ENCODE measurements at regions not wholly inside any gene's neighbourhood (a gene's known extent, or its start where the extent isn't known, plus 50 kb on each side); places are given as distances from the start of the nearest gene placed in this dataset.
"Not testable (repeated sequence)": the region's sequence is repeated elsewhere in the genome, so short reads cannot be mapped to it uniquely, and the experiment has no call there.

GRCh38 chr14:30179381-30180130, 251.9 kb upstream of the PRKD1 start:
- Histone ChIP-seq H3K4me3 (ENCODE audit: low read depth in 1 of 5, low read length in 5 of 5) (no peak overlapping the region), H3K4me1 (ENCODE audit: control insufficient read depth in 5 of 5, insufficient read depth in 5 of 5, low read length in 5 of 5) (no peaks in the 10 kb centered on the region), H3K36me3 (ENCODE audit: control insufficient read depth in 5 of 5, insufficient read depth in 5 of 5, low read length in 5 of 5) (no peaks in the 10 kb centered on the region), H3K9ac (ENCODE audit: low read length in 5 of 5) (no peak overlapping the region), H3K27ac (ENCODE audit: low read depth, low read length) (no peak overlapping the region), H3K27me3 (ENCODE audit: control insufficient read depth in 5 of 5, insufficient read depth in 4 of 5, low read length in 5 of 5) (no peaks in the 10 kb centered on the region), H3K9me3 (ENCODE audit: control insufficient read depth in 5 of 5, low read length in 5 of 5) (no peaks in the 10 kb centered on the region)

GRCh38 chr14:30180219-30180618, 252.6 kb upstream of the PRKD1 start:
- Histone ChIP-seq H3K36me3 (ENCODE audit: control insufficient read depth in 5 of 5, insufficient read depth in 5 of 5, low read length in 5 of 5) (no peaks in the 10 kb centered on the region), H3K9ac (ENCODE audit: low read length in 5 of 5) (no peak overlapping the region), H3K4me1 (ENCODE audit: control insufficient read depth in 5 of 5, insufficient read depth in 5 of 5, low read length in 5 of 5) (no peaks in the 10 kb centered on the region), H3K27me3 (ENCODE audit: control insufficient read depth in 5 of 5, insufficient read depth in 4 of 5, low read length in 5 of 5) (no peaks in the 10 kb centered on the region), H3K27ac (ENCODE audit: low read depth, low read length) (no peak overlapping the region), H3K9me3 (ENCODE audit: control insufficient read depth in 5 of 5, low read length in 5 of 5) (no peaks in the 10 kb centered on the region), H3K4me3 (ENCODE audit: low read depth in 1 of 5, low read length in 5 of 5) (no peak overlapping the region)

DNA sequence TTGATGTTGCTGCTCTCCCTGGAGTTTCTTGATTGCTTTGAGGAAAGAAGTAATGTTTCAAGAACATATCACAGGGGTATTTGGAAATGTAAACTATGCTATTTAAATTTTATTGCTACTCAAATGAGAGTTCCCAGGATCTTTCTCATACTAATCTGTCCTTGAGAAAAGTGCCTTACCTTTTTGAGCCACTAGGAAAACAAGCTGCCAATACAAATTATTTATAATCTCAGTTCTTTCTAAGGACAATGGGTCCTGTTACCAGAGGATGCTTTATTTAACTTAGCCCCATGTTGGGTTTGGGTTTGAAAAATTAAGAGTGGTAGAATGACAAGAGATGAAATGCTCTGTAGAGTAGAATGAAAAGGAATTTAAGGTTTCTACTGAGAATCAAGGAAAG, 258.2 kb upstream of the PRKD1 start:
- H3K9ac ChIP-seq (ENCODE audit: low read length in 5 of 5), result no peak overlapping the region
- H3K27me3 ChIP-seq (ENCODE audit: control insufficient read depth in 5 of 5, insufficient read depth in 4 of 5, low read length in 5 of 5), result no peaks in the 10 kb centered on the region
- H3K36me3 ChIP-seq (ENCODE audit: control insufficient read depth in 5 of 5, insufficient read depth in 5 of 5, low read length in 5 of 5), result no peaks in the 10 kb centered on the region
- H3K9me3 ChIP-seq (ENCODE audit: control insufficient read depth in 5 of 5, low read length in 5 of 5), result no peaks in the 10 kb centered on the region
- H3K27ac ChIP-seq (ENCODE audit: low read depth, low read length), result no peak overlapping the region
- H3K4me3 ChIP-seq (ENCODE audit: low read depth in 1 of 5, low read length in 5 of 5), result no peak overlapping the region
- H3K4me1 ChIP-seq (ENCODE audit: control insufficient read depth in 5 of 5, insufficient read depth in 5 of 5, low read length in 5 of 5), result no peaks in the 10 kb centered on the region

GRCh38 chr14:30191639-30192279, 264.1 kb upstream of the PRKD1 start:
- no peaks in the 10 kb centered on the region for H3K27me3 ChIP-seq (ENCODE audit: control insufficient read depth in 5 of 5, insufficient read depth in 4 of 5, low read length in 5 of 5)
- no peaks in the 10 kb centered on the region for H3K9me3 ChIP-seq (ENCODE audit: control insufficient read depth in 5 of 5, low read length in 5 of 5)
- no peaks in the 10 kb centered on the region for H3K36me3 ChIP-seq (ENCODE audit: control insufficient read depth in 5 of 5, insufficient read depth in 5 of 5, low read length in 5 of 5)
- H3K4me3 ChIP-seq (ENCODE audit: low read depth in 1 of 5, low read length in 5 of 5), result no peak overlapping the region
- H3K9ac ChIP-seq (ENCODE audit: low read length in 5 of 5), result no peak overlapping the region
- no peak overlapping the region for H3K27ac ChIP-seq (ENCODE audit: low read depth, low read length)
- peaks cover 0 to 21% (median 13%) of the 10 kb centered on the region in 5 donors for H3K4me1 ChIP-seq (ENCODE audit: control insufficient read depth in 5 of 5, insufficient read depth in 5 of 5, low read length in 5 of 5)

DNA sequence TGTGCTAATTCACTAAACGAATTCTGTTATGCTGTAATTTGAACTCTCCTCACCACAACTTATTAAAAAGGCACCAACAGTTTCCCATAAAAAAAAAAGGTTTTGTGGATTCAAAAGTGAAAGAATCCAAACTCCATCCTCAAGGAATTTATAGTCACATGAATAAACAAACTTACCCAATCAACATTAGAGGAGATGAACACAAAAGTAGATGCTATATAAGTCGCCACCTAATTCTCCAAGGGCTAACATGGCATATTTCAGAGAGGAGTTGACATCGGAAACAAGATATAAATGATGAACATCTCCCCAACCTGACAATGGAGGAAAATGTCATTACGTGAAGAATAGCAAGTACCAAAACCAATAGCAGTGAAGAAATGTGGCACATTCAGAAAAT, 265.5 kb upstream of the PRKD1 start:
- H3K27ac ChIP-seq (ENCODE audit: low read depth, low read length), result no peak overlapping the region

GRCh38 chr14:30193845-30194501, 266.3 kb upstream of the PRKD1 start:
- no peaks in the 10 kb centered on the region for H3K27me3 ChIP-seq (ENCODE audit: control insufficient read depth in 5 of 5, insufficient read depth in 4 of 5, low read length in 5 of 5)
- H3K4me1 ChIP-seq (ENCODE audit: control insufficient read depth in 5 of 5, insufficient read depth in 5 of 5, low read length in 5 of 5), result peaks cover 0 to 21% (median 13%) of the 10 kb centered on the region in 5 donors
- no peaks in the 10 kb centered on the region for H3K9me3 ChIP-seq (ENCODE audit: control insufficient read depth in 5 of 5, low read length in 5 of 5)
- H3K4me3 ChIP-seq (ENCODE audit: low read depth in 1 of 5, low read length in 5 of 5), result no peak overlapping the region
- peak overlapping the region; percentile 43 for H3K27ac ChIP-seq (ENCODE audit: low read depth, low read length)
- no peaks in the 10 kb centered on the region for H3K36me3 ChIP-seq (ENCODE audit: control insufficient read depth in 5 of 5, insufficient read depth in 5 of 5, low read length in 5 of 5)
- no peak overlapping the region for H3K9ac ChIP-seq (ENCODE audit: low read length in 5 of 5)

More for the DNA sequence above, 265.5 kb upstream of the PRKD1 start:
- Histone ChIP-seq H3K36me3 (ENCODE audit: control insufficient read depth in 5 of 5, insufficient read depth in 5 of 5, low read length in 5 of 5) (no peaks in the 10 kb centered on the region), H3K9ac (ENCODE audit: low read length in 5 of 5) (no peak overlapping the region), H3K4me1 (ENCODE audit: control insufficient read depth in 5 of 5, insufficient read depth in 5 of 5, low read length in 5 of 5) (peaks cover 0 to 21% (median 13%) of the 10 kb centered on the region in 5 donors), H3K4me3 (ENCODE audit: low read depth in 1 of 5, low read length in 5 of 5) (no peak overlapping the region), H3K9me3 (ENCODE audit: control insufficient read depth in 5 of 5, low read length in 5 of 5) (no peaks in the 10 kb centered on the region), H3K27me3 (ENCODE audit: control insufficient read depth in 5 of 5, insufficient read depth in 4 of 5, low read length in 5 of 5) (no peaks in the 10 kb centered on the region)

GRCh38 chr14:30194741-30195148, 267.1 kb upstream of the PRKD1 start:
- Histone ChIP-seq H3K27me3 (ENCODE audit: control insufficient read depth in 5 of 5, insufficient read depth in 4 of 5, low read length in 5 of 5) (no peaks in the 10 kb centered on the region), H3K4me1 (ENCODE audit: control insufficient read depth in 5 of 5, insufficient read depth in 5 of 5, low read length in 5 of 5) (peaks cover 0 to 21% (median 13%) of the 10 kb centered on the region in 5 donors), H3K36me3 (ENCODE audit: control insufficient read depth in 5 of 5, insufficient read depth in 5 of 5, low read length in 5 of 5) (no peaks in the 10 kb centered on the region), H3K4me3 (ENCODE audit: low read depth in 1 of 5, low read length in 5 of 5) (no peak overlapping the region), H3K9ac (ENCODE audit: low read length in 5 of 5) (no peak overlapping the region), H3K27ac (ENCODE audit: low read depth, low read length) (peak overlapping the region; percentile 43), H3K9me3 (ENCODE audit: control insufficient read depth in 5 of 5, low read length in 5 of 5) (no peaks in the 10 kb centered on the region)

GRCh38 chr14:30195941-30196340, 268.3 kb upstream of the PRKD1 start:
- Histone ChIP-seq H3K27me3 (ENCODE audit: control insufficient read depth in 5 of 5, insufficient read depth in 4 of 5, low read length in 5 of 5) (no peaks in the 10 kb centered on the region), H3K27ac (ENCODE audit: low read depth, low read length) (no peak overlapping the region)

DNA sequence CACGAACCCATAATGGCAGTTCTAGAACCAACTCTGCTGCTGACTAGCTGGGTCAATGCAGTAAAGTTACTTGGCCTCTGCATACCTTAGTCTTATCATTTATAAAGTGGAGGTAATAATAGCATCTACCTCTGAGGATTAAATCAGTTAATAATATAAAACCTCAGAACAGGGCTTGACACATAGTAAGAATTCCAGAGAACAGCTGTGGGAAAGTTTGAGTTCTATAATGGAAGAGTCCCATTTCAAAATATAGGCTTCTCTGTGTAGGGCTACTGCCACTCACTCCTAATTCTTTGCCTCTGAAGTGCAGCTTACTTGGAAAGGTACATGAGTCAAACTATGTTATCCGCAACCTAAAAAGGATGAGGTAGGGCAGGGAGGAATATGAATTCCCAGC, 269.2 kb upstream of the PRKD1 start:
- H3K9me3 ChIP-seq (ENCODE audit: control insufficient read depth in 5 of 5, low read length in 5 of 5), result no peaks in the 10 kb centered on the region
- H3K36me3 ChIP-seq (ENCODE audit: control insufficient read depth in 5 of 5, insufficient read depth in 5 of 5, low read length in 5 of 5), result no peaks in the 10 kb centered on the region
- H3K27me3 ChIP-seq (ENCODE audit: control insufficient read depth in 5 of 5, insufficient read depth in 4 of 5, low read length in 5 of 5), result no peaks in the 10 kb centered on the region
- H3K9ac ChIP-seq (ENCODE audit: low read length in 5 of 5), result no peak overlapping the region
- no peak overlapping the region for H3K27ac ChIP-seq (ENCODE audit: low read depth, low read length)
- no peak overlapping the region for H3K4me3 ChIP-seq (ENCODE audit: low read depth in 1 of 5, low read length in 5 of 5)
- peaks cover 0 to 21% (median 13%) of the 10 kb centered on the region in 5 donors for H3K4me1 ChIP-seq (ENCODE audit: control insufficient read depth in 5 of 5, insufficient read depth in 5 of 5, low read length in 5 of 5)

More at GRCh38 chr14:30195941-30196340, 268.3 kb upstream of the PRKD1 start:
- H3K36me3 ChIP-seq (ENCODE audit: control insufficient read depth in 5 of 5, insufficient read depth in 5 of 5, low read length in 5 of 5), result no peaks in the 10 kb centered on the region
- H3K4me3 ChIP-seq (ENCODE audit: low read depth in 1 of 5, low read length in 5 of 5), result no peak overlapping the region
- peaks cover 0 to 21% (median 13%) of the 10 kb centered on the region in 5 donors for H3K4me1 ChIP-seq (ENCODE audit: control insufficient read depth in 5 of 5, insufficient read depth in 5 of 5, low read length in 5 of 5)
- no peak overlapping the region for H3K9ac ChIP-seq (ENCODE audit: low read length in 5 of 5)
- H3K9me3 ChIP-seq (ENCODE audit: control insufficient read depth in 5 of 5, low read length in 5 of 5), result no peaks in the 10 kb centered on the region

DNA sequence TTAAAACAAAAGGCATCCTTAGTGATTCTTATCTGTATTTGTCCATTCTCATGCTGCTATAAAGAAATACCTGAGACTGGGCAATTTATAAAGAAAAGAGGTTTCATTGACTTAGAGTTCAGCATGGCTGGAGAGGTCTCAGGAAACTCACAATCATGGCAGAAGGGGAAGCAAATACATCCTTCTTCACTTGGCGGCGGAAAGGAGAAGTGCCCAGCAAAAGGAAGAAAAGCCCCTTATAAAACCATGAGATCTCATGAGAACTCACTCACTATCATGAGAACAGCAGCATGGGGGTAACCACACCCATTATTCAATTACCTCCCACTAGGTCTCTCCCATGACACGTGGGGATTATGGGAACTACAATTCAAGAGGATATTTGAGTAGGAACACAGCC, 271.1 kb upstream of the PRKD1 start:
- H3K4me3 ChIP-seq (ENCODE audit: low read depth in 1 of 5, low read length in 5 of 5); H3K27me3 ChIP-seq (ENCODE audit: control insufficient read depth in 5 of 5, insufficient read depth in 4 of 5, low read length in 5 of 5); H3K36me3 ChIP-seq (ENCODE audit: control insufficient read depth in 5 of 5, insufficient read depth in 5 of 5, low read length in 5 of 5); H3K9me3 ChIP-seq (ENCODE audit: control insufficient read depth in 5 of 5, low read length in 5 of 5); H3K9ac ChIP-seq (ENCODE audit: low read length in 5 of 5); H3K27ac ChIP-seq (ENCODE audit: low read depth, low read length): not testable (repeated sequence)
- peaks cover 0 to 18% (median 10%) of the 10 kb centered on the region in 5 donors for H3K4me1 ChIP-seq (ENCODE audit: control insufficient read depth in 5 of 5, insufficient read depth in 5 of 5, low read length in 5 of 5)

Data from subcutaneous abdominal adipose tissue (tissue), 5 donors.